ENCODE measurements at regions not wholly inside any gene's neighbourhood (a gene's known extent, or its start where the extent isn't known, plus 50 kb on each side); places are given as distances from the start of the nearest gene placed in this dataset.

DNA sequence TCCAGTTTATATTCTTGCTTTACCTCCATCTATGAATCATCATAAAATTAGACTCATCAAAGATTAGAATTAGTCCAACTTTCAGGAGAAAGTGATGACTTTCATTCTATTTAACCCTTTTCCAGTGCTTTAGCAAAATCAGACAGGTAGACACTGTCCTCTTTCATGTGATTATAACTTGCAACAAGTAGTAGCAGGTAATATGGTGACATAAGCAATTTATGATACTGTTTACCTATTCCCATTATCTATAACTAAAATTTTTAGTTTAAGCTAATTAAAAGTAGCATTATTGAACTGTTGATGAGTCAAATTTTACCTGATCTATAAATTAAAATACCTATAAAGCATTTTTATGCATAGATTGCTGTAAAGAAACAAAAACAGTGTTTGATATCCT lies 351.6 kb downstream of the SEC23A start:
- Histone ChIP-seq H3K9me3 (ENCODE audit: control insufficient read depth in 2 of 3, insufficient read depth in 1 of 3, low read length in 3 of 3) (no peaks in the 10 kb centered on the region), H3K27ac (ENCODE audit: low read depth in 2 of 2, low read length in 2 of 2) (no peak overlapping the region), H3K36me3 (ENCODE audit: control insufficient read depth in 2 of 3, insufficient read depth in 3 of 3, low read length in 3 of 3) (no peaks in the 10 kb centered on the region), H3K4me1 (ENCODE audit: control insufficient read depth in 2 of 3, insufficient read depth in 2 of 3, low read depth in 1 of 3, low read length in 3 of 3) (no peaks in the 10 kb centered on the region), H3K4me3 (ENCODE audit: low read length in 3 of 3) (no peak overlapping the region), H3K9ac (ENCODE audit: low read length in 3 of 3) (no peak overlapping the region), H3K27me3 (ENCODE audit: control insufficient read depth, insufficient read depth, low read length) (no peaks in the 10 kb centered on the region)
- DNase-seq (no peak), FAIRE-seq (no peak)
- TF ChIP-seq, protein P1, sequence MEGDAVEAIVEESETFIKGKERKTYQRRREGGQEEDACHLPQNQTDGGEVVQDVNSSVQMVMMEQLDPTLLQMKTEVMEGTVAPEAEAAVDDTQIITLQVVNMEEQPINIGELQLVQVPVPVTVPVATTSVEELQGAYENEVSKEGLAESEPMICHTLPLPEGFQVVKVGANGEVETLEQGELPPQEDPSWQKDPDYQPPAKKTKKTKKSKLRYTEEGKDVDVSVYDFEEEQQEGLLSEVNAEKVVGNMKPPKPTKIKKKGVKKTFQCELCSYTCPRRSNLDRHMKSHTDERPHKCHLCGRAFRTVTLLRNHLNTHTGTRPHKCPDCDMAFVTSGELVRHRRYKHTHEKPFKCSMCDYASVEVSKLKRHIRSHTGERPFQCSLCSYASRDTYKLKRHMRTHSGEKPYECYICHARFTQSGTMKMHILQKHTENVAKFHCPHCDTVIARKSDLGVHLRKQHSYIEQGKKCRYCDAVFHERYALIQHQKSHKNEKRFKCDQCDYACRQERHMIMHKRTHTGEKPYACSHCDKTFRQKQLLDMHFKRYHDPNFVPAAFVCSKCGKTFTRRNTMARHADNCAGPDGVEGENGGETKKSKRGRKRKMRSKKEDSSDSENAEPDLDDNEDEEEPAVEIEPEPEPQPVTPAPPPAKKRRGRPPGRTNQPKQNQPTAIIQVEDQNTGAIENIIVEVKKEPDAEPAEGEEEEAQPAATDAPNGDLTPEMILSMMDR (IDR thresholded peaks at IDR 0.05; ENCODE audit: borderline replicate concordance, extremely low read depth, insufficient read depth) = no peak
- intact Hi-C loops (cut with DNase I) = no loop called here

DNA sequence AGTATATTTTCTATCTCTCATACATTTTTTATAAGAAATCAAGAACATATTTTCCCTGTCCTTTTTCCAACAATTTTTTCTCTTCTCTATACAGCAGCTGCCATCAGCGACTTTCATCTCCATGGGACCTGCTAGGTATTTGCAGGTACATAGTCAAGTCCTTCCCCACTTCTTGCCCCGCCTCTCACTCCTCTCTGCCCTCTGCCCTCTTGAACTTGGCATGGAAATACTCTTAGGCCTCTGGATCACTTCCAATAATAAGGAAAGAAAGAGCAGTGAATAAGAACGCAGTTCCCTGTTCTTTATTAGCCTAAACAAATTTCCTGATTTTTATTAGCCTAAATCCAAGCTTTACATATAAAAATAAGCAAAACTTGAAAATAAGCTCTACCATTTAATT lies 353.1 kb downstream of the SEC23A start:
- DNase-seq (no peak), FAIRE-seq (no peak)
- no peak overlapping the region for H3K27ac ChIP-seq (ENCODE audit: low read depth in 2 of 2, low read length in 2 of 2)
- H3K36me3 ChIP-seq (ENCODE audit: control insufficient read depth in 2 of 3, insufficient read depth in 3 of 3, low read length in 3 of 3) = no peaks in the 10 kb centered on the region
- H3K9ac ChIP-seq (ENCODE audit: low read length in 3 of 3) = no peak overlapping the region
- H3K27me3 ChIP-seq (ENCODE audit: control insufficient read depth, insufficient read depth, low read length) = no peaks in the 10 kb centered on the region
- TF ChIP-seq, protein P1 (IDR thresholded peaks at IDR 0.05; ENCODE audit: borderline replicate concordance, extremely low read depth, insufficient read depth) = no peak
- H3K4me3 ChIP-seq (ENCODE audit: low read length in 3 of 3) = no peak overlapping the region
- intact Hi-C loops (cut with DNase I) = no loop called here
- no peaks in the 10 kb centered on the region for H3K9me3 ChIP-seq (ENCODE audit: control insufficient read depth in 2 of 3, insufficient read depth in 1 of 3, low read length in 3 of 3)
- H3K4me1 ChIP-seq (ENCODE audit: control insufficient read depth in 2 of 3, insufficient read depth in 2 of 3, low read depth in 1 of 3, low read length in 3 of 3) = no peaks in the 10 kb centered on the region

DNA sequence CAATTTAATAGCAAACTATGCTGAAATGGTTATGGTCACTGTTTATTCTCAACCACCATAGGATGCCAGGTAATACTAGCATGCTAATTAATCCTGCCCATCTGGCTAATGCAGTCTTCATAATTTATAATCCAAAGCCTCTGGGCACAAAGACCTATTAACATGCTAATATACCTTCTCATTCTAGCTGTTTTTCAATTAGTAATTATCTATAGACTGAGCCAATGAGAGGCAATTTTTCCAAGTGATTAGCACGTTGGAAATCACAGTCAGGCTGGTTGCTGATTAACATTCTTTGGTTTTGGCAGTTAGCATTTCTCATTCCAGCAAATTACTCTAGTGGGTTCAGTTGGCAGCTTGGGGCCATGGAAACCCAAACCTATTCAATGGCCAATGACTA lies 357.2 kb downstream of the SEC23A start:
- H3K9ac ChIP-seq (ENCODE audit: low read length in 3 of 3) = no peak overlapping the region
- H3K4me1 ChIP-seq (ENCODE audit: control insufficient read depth in 2 of 3, insufficient read depth in 2 of 3, low read depth in 1 of 3, low read length in 3 of 3) = no peaks in the 10 kb centered on the region
- TF ChIP-seq, protein P1 (IDR thresholded peaks at IDR 0.05; ENCODE audit: borderline replicate concordance, extremely low read depth, insufficient read depth) = no peak
- DNase-seq = peak in 1 of 5 donors; percentile 30
- H3K27me3 ChIP-seq (ENCODE audit: control insufficient read depth, insufficient read depth, low read length) = no peaks in the 10 kb centered on the region
- no peak overlapping the region for H3K4me3 ChIP-seq (ENCODE audit: low read length in 3 of 3)
- H3K9me3 ChIP-seq (ENCODE audit: control insufficient read depth in 2 of 3, insufficient read depth in 1 of 3, low read length in 3 of 3) = no peaks in the 10 kb centered on the region
- intact Hi-C loops (cut with DNase I) = no loop called here
- no peak for FAIRE-seq
- no peak overlapping the region for H3K27ac ChIP-seq (ENCODE audit: low read depth in 2 of 2, low read length in 2 of 2)
- H3K36me3 ChIP-seq (ENCODE audit: control insufficient read depth in 2 of 3, insufficient read depth in 3 of 3, low read length in 3 of 3) = no peaks in the 10 kb centered on the region

DNA sequence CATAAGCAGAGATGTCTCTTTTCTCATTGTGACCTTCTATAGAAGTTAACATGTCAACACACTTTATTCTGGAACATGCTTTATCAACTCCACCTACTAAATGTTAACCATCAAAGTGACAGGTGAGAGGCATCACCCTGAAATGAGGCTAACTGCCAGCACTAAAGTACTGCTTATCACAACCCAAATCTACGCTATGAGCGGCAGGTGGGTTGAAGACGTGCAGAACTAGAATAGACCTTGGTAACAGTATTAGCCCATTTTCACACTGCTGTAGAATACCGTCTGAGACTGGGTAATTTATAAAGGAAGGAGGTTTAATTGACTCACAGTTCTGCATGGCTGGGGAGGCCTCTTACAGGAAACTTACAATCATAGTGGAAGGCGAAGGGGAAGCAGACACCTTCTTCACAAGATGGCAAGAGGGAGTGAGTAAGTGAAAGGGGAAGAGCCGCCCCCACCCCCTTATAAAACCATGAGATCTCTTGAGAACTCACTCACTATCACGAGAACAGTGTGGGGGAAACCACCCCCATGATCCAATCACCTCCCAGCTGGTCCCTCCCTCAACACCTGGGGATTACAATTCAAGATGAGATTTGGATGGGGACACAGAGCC lies 359.0 kb downstream of the SEC23A start:
- H3K4me3 ChIP-seq (ENCODE audit: low read length in 3 of 3) = no peak overlapping the region
- no peaks in the 10 kb centered on the region for H3K27me3 ChIP-seq (ENCODE audit: control insufficient read depth, insufficient read depth, low read length)
- H3K4me1 ChIP-seq (ENCODE audit: control insufficient read depth in 2 of 3, insufficient read depth in 2 of 3, low read depth in 1 of 3, low read length in 3 of 3) = no peaks in the 10 kb centered on the region
- TF ChIP-seq, protein P1 (IDR thresholded peaks at IDR 0.05; ENCODE audit: borderline replicate concordance, extremely low read depth, insufficient read depth) = no peak
- no peaks in the 10 kb centered on the region for H3K36me3 ChIP-seq (ENCODE audit: control insufficient read depth in 2 of 3, insufficient read depth in 3 of 3, low read length in 3 of 3)
- intact Hi-C loops (cut with DNase I) = no loop called here
- H3K9me3 ChIP-seq (ENCODE audit: control insufficient read depth in 2 of 3, insufficient read depth in 1 of 3, low read length in 3 of 3) = no peaks in the 10 kb centered on the region
- DNase-seq (no peak), FAIRE-seq (no peak)
- no peak overlapping the region for H3K27ac ChIP-seq (ENCODE audit: low read depth in 2 of 2, low read length in 2 of 2)
- no peak overlapping the region for H3K9ac ChIP-seq (ENCODE audit: low read length in 3 of 3)
